ENCODE measurements at regions not wholly inside any gene's neighbourhood (a gene's known extent, or its start where the extent isn't known, plus 50 kb on each side); places are given as distances from the start of the nearest gene placed in this dataset.
"Not testable (repeated sequence)": the region's sequence is repeated elsewhere in the genome, so short reads cannot be mapped to it uniquely, and the experiment has no call there.

GRCh38 chr5:83001796-83002381, 75.3 kb downstream of the TMEM167A start:
- no peak for DNase-seq

DNA sequence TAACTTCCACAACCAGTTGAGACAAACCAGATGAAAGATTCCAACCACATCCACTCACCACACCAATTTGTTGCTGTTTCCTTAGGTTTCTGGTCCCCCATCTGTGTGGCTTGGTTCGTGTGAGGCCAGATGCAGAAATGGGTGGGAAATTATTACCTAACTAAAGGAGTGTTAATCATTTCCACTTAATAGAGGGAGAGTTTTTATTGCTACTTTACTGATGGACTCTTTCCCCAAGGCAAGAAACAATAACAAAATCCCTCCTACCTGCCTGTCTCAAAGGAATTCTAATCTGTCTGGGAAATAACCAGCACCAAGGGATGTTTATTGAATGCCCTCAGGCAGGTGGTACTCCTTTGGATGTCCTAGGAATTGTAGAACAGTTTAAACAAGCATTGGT, 76.3 kb downstream of the TMEM167A start:
- no peak for DNase-seq

DNA sequence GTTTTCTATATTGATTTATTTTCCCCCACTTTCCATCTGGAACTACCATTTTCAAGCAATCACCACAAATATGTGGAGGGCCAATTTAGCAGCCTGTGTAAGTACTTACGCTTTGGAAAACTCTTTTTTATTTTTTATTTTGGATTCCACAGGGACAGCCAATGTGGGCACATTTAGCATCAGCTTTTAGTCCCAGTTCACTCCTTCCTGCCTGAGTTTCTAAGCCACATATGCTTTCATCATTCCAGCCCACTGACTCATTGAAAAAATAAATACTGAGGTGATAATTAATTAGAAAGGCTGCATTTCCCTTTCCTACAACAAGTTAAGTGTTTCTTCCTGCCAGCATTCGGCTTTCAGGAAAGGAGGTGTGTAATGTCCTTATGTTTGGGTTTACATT, 76.8 kb downstream of the TMEM167A start:
- DNase-seq: no peak

- no peak for DNase-seq
Observed at GRCh38 chr5:82993416-82993815, 83.8 kb downstream of the TMEM167A start.

GRCh38 chr5:82992646-82993045, 84.5 kb downstream of the TMEM167A start:
- no peak for DNase-seq

GRCh38 chr5:82991678-82992323, 85.4 kb downstream of the TMEM167A start:
- DNase-seq: no peak

DNA sequence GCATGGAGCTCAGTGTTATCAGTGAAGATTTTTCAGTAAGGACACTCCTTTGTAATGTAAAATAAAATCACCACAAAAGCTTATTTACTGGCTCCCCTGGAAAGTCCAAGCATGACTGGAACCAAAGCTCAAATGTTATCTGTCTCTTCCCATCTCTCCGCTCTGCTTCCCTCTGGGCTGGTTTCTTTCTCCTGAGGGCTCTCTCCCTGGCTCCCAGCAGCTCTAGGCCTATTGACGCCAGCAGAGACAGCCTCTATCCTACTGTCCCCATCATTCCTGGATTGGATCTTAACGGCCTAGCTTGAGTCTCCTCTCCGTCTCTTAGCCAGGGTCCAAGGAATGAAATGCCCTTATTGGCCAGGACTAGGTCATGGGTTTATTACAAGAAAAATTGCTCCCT, 86.1 kb downstream of the TMEM167A start:
- DNase-seq: no peak

GRCh38 chr5:82987188-82987587, 90.0 kb downstream of the TMEM167A start:
- DNase-seq: no peak

DNA sequence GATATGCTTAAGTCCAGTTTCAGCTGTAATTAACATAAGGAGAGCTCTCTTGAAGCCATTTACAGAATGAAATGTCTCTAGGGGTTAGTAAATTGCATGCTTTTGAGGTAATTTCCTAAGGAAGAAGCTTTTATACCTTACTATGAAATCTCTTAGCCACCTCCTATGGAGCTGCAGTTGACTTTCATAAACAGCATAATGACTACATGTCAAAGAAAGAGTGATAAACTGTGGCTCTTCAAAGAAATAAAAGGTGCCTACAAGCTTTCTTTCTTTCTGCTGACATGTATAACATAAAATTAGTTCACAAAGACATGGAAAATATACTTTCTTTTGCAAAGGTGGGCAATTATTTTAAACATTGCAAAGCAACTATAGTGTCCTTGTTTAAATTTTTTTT, 90.8 kb downstream of the TMEM167A start:
- no peak for DNase-seq

- DNase-seq: no peak
Observed at GRCh38 chr5:82985763-82986162, 91.4 kb downstream of the TMEM167A start.

- DNase-seq: no peak
Observed at GRCh38 chr5:82984786-82985735, 92.1 kb downstream of the TMEM167A start.

DNA sequence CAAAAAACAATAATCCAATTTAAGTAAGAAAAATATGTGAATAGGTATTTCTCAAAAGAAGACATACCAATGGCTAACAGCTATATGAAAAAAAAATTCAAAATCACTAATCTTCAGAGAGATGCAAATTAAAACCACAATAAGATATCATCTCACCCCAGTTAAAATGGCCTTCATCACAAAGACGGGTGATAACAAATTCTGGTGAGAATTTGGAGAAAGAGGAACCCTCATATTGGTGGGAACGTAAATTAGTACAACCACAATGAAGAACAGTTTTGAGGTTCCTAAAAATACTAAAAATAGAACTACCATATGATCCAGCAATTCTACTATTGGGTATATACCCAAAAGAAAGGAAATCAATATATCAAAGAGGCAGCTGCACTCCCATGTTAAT, 94.3 kb downstream of the TMEM167A start:
- no peak for DNase-seq

DNA sequence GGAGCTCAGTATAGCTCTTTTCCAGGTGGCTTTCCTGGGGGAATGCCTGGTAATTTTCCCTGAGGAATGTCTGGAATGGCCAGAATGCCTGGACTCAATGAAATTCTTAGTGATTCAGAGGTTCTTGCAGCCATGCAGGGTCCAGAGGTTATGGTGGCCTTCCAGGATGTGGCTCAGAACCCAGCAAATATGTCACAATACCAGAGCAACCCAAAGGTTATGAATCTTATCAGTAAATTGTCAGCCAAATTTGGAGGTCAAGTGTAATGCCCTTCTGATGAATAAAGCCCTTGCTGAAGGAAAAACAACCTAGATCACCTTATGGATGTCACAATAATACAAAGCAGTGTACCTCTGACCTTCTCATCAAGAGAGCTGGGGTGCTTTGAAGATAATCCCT, 100.3 kb downstream of the TMEM167A start:
- DNase-seq: not testable (repeated sequence)

- no peak for DNase-seq
Observed at GRCh38 chr5:82975812-82976211, 101.4 kb downstream of the TMEM167A start.

GRCh38 chr5:82975396-82975795, 101.8 kb downstream of the TMEM167A start:
- DNase-seq: no peak

DNA sequence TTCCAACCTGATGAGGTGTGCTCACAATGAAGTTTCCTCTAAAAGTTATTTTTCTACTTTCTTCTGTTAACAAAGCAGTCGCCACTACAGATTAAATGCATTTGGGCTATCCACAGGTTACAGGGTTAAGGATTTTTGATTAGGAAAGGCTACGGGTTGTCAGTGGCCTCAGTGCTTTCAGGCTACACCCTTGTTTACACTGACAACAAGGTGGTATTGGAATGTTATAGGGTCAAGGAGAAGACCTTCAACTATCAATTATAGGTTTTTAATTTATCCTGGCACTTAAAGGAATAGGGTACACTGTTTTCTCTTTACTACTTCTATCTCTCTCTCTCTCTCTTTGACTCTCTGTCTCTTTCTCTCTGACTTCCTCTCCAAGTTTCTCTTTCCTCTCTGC, 102.8 kb downstream of the TMEM167A start:
- not testable (repeated sequence) for DNase-seq

- DNase-seq: no peak
Observed at GRCh38 chr5:82971901-82972300, 105.3 kb downstream of the TMEM167A start.

DNA sequence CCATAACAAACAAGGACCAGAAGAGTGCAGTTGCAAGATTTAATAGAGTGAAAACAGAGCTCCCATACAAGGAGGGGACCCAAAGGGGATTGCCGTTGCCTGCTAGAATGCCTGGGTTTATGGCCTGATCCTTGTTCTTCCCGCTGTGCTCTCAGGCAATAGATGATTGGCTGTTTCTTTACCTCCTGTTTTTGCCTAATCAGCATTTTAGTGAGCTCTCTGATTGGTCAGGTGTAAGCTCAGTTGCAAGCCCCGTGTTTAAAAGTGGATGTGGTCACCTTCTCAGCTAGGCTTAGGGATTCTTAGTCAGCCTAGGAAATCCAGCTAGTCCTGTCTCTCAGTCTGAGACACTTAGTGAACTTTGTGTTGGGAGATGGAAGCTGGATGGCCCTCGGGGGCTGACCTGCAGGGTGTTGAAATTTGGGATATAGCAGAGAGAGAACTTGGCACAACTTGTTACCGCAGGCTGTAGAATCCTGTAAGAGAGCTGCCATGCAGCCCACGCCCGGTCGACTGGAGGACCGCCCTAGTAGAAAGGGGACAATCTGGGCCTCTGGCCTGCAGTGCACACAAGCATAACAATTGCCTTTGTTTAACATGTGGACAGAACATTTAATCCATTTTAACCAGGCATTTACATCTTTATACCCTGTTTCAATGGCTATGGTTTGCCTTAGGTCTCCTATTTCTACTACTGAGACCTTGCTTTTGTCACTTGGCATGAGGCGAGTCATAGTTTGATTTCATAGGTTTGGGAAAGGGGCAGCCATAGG, 106.0 kb downstream of the TMEM167A start:
- not testable (repeated sequence) for DNase-seq

GRCh38 chr5:82969221-82969976, 107.8 kb downstream of the TMEM167A start:
- DNase-seq: not testable (repeated sequence)

DNA sequence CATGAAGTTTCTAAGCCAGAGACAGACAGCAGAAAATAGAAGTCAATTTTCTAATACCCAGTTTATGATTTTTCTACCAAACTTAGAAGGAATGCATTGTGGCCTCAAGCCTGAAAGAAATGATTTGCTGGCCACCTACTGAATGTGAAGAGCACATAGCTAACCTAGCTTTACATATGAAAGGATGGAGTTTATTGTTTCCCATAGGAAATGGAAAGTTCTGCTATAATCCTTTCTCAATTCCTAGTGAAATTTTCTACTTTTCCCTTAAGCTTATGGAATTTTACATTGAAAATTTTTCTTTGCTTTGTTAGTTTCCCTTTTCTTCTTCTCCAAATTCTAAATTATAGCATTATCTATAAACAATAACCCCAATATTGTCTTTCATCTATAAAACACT, 110.1 kb downstream of the TMEM167A start:
- no peak for DNase-seq

GRCh38 chr5:82959466-82959865, 117.7 kb downstream of the TMEM167A start:
- no peak for DNase-seq

DNA sequence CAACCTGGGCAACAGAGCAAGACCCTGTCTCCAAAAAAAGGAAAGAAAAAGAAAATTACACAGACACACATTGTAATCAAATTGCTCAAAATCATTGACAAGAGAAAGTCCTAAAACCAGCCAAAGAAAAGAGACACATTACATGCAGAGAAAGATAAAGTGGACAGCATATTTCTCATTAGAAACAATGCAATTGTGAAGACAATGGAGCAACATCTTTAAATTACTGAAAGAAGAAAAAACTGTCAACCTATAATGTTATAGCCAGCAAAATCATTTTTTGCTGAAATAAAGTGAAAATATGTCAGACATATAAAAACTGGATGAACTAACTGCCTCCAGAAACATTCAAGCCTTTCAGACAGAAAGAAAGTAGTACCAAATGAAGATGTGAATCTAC, 120.6 kb downstream of the TMEM167A start:
- DNase-seq: no peak

Measured in activated CD4-positive, CD25-positive, alpha-beta regulatory T cell (primary cell).